A549 (cell line): ENCODE measurements at regions not wholly inside any gene's neighbourhood (a gene's known extent, or its start where the extent isn't known, plus 50 kb on each side); places are given as distances from the start of the nearest gene placed in this dataset.

ENCODE experiments used
- CBX8 ChIP-seq: fragments of 200-600 bp; sonication (generic); IDR thresholded peaks from 2 replicates; pipeline ENCODE4 v1.6.1; 2016
- CHD2 ChIP-seq: fragments of 150-350 bp; IDR thresholded peaks from 2 replicates; pipeline ENCODE4 v1.6.1; 2014; ENCODE audit warnings: low read length; ENCODE audit not compliant: partially characterized antibody
- EP300 ChIP-seq, 2 experiments: fragments of >200 bp; sonication (Bioruptor Twin); formaldehyde crosslinking; IDR thresholded peaks; 2 replicates in 1 of 2; 3 replicates in 1 of 2; pipeline ENCODE4 v1.6.1; 2016 to 2017
- NPAS2 ChIP-seq: fragments of 250-450 bp; sonication (Bioruptor Pico); IDR thresholded peaks from 2 replicates; pipeline ENCODE4 v1.8.0; 2022; ENCODE audit warnings: mild to moderate bottlenecking, moderate library complexity, borderline replicate concordance
- POLR2A ChIP-seq: IDR thresholded peaks from 2 replicates; pipeline ENCODE4 v1.6.1; 2012; ENCODE audit warnings: mild to moderate bottlenecking, low read length
- RAD21 ChIP-seq, 2 experiments: fragments of >200 bp in 1 of 2; sonication (Bioruptor Twin) in 1 of 2; formaldehyde crosslinking in 1 of 2; IDR thresholded peaks in 1 of 2; conservative IDR thresholded peaks in 1 of 2; 2 replicates in 1 of 2; 3 replicates in 1 of 2; pipeline ENCODE4 v1.6.1; 2012 to 2018; ENCODE audit warnings: inconsistent platforms in 1 of 2
- REST ChIP-seq: fragments of 200-600 bp; sonication (generic); IDR thresholded peaks from 2 replicates; pipeline ENCODE4 v1.6.1; 2016; ENCODE audit warnings: antibody characterized with exemption, mild to moderate bottlenecking, moderate library complexity
- SMC3 ChIP-seq: fragments of >200 bp; sonication (Bioruptor Twin); formaldehyde crosslinking; IDR thresholded peaks from 3 replicates; pipeline ENCODE4 v1.6.1; 2018; ENCODE audit warnings: inconsistent platforms
- TF ChIP-seq, protein P1 (sequence below): fragments of >200 bp; sonication (Bioruptor Twin); formaldehyde crosslinking; IDR thresholded peaks from 3 replicates; pipeline ENCODE4 v1.5.1; 2016
- TF ChIP-seq, protein P2 (sequence below): fragments of 250-450 bp; sonication (Bioruptor Pico); IDR thresholded peaks from 2 replicates; pipeline ENCODE4 v1.5.0; 2021; ENCODE audit warnings: mild to moderate bottlenecking, moderate library complexity, borderline replicate concordance
- TF ChIP-seq, protein P3 (sequence below): IDR thresholded peaks from 2 replicates; pipeline ENCODE4 v1.6.1; 2012

- TF ChIP-seq, protein P1, sequence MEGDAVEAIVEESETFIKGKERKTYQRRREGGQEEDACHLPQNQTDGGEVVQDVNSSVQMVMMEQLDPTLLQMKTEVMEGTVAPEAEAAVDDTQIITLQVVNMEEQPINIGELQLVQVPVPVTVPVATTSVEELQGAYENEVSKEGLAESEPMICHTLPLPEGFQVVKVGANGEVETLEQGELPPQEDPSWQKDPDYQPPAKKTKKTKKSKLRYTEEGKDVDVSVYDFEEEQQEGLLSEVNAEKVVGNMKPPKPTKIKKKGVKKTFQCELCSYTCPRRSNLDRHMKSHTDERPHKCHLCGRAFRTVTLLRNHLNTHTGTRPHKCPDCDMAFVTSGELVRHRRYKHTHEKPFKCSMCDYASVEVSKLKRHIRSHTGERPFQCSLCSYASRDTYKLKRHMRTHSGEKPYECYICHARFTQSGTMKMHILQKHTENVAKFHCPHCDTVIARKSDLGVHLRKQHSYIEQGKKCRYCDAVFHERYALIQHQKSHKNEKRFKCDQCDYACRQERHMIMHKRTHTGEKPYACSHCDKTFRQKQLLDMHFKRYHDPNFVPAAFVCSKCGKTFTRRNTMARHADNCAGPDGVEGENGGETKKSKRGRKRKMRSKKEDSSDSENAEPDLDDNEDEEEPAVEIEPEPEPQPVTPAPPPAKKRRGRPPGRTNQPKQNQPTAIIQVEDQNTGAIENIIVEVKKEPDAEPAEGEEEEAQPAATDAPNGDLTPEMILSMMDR, result no peak
- TF ChIP-seq, protein P2, sequence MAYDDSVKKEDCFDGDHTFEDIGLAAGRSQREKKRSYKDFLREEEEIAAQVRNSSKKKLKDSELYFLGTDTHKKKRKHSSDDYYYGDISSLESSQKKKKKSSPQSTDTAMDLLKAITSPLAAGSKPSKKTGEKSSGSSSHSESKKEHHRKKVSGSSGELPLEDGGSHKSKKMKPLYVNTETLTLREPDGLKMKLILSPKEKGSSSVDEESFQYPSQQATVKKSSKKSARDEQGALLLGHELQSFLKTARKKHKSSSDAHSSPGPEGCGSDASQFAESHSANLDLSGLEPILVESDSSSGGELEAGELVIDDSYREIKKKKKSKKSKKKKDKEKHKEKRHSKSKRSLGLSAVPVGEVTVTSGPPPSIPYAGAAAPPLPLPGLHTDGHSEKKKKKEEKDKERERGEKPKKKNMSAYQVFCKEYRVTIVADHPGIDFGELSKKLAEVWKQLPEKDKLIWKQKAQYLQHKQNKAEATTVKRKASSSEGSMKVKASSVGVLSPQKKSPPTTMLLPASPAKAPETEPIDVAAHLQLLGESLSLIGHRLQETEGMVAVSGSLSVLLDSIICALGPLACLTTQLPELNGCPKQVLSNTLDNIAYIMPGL, result no peak
- TF ChIP-seq NPAS2 (CRISPR knock-in tag) (no peak), CBX8 (no peak), REST (no peak), EP300 (IDR thresholded peaks at IDR 0.05) (no peak), RAD21 (conservative IDR thresholded peaks at IDR 0.05 in 1 of 2, IDR thresholded peaks at IDR 0.05 in 1 of 2) (no peak), CHD2 (no peak), SMC3 (no peak), POLR2A (no peak)
- TF ChIP-seq, protein P3, sequence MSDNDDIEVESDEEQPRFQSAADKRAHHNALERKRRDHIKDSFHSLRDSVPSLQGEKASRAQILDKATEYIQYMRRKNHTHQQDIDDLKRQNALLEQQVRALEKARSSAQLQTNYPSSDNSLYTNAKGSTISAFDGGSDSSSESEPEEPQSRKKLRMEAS, result no peak
Observed at GRCh38 chr18:41266204-41266603, 688.8 kb upstream of the PIK3C3 start.
